Common myeloid progenitor, CD34-positive (primary cell): ENCODE measurements at regions not wholly inside any gene's neighbourhood (a gene's known extent, or its start where the extent isn't known, plus 50 kb on each side); places are given as distances from the start of the nearest gene placed in this dataset.

Experiments used
- CTCF ChIA-PET: fragments of 350-600 bp; sonication (Branson Sonifier 250); formaldehyde crosslinking; loops from one replicate; lab custom pipeline; 2021; ENCODE audit warnings: antibody characterized with exemption; lab: Charles Lee
- POLR2A ChIA-PET: fragments of 350-600 bp; sonication (Branson Sonifier 250); formaldehyde crosslinking; loops from one replicate; lab custom pipeline; 2021; ENCODE audit warnings: antibody characterized with exemption; lab: Charles Lee
- DNase-seq, 3 donors: peaks; one replicate each; pipeline versions ENCODE4 v3.0.0 to v3.0.0-alpha.2; 2013
- H3K27ac ChIP-seq, 2 experiments: 1 replicate in 1 of 2; 2 replicates in 1 of 2; pipeline ENCODE4 v1.7.0; 2013; ENCODE audit warnings: inconsistent platforms in 2 of 2, low read length in 2 of 2, mild to moderate bottlenecking in 2 of 2, low read depth in 1 of 2, moderate library complexity in 1 of 2; ENCODE audit not compliant: severe bottlenecking in 2 of 2, insufficient read depth in 1 of 2, poor library complexity in 1 of 2
- H3K27me3 ChIP-seq, 5 experiments: replicated peaks in 2 of 5; 1 replicate in 3 of 5; 2 replicates in 2 of 5; pipeline versions ENCODE4 v1.6.1 to v1.7.0; 2013; ENCODE audit warnings: low read length in 4 of 5, mild to moderate bottlenecking in 2 of 5, moderate library complexity in 2 of 5, inconsistent platforms in 1 of 5; ENCODE audit not compliant: insufficient read depth in 5 of 5, control insufficient read depth in 4 of 5
- H3K36me3 ChIP-seq, 4 experiments: 1 replicate in 2 of 4; 2 replicates in 2 of 4; pipeline versions ENCODE4 v1.6.1 to v1.7.0; 2013; ENCODE audit warnings: low read length in 3 of 4, control low read depth in 1 of 4, mild to moderate bottlenecking in 1 of 4; ENCODE audit not compliant: control insufficient read depth in 4 of 4, insufficient read depth in 4 of 4
- H3K4me1 ChIP-seq, 4 experiments: 1 replicate in 3 of 4; 2 replicates in 1 of 4; pipeline versions ENCODE4 v1.6.1 to v1.7.1; 2013; ENCODE audit warnings: low read length in 3 of 4, mild to moderate bottlenecking in 3 of 4, control low read depth in 1 of 4, inconsistent platforms in 1 of 4, moderate library complexity in 1 of 4; ENCODE audit not compliant: control insufficient read depth in 4 of 4, insufficient read depth in 4 of 4; ENCODE audit errors: control extremely low read depth in 1 of 4
- H3K4me3 ChIP-seq, 7 experiments: 1 replicate in 4 of 7; 2 replicates in 3 of 7; pipeline versions ENCODE4 v1.5.1 to v1.7.0; 2013; ENCODE audit warnings: mild to moderate bottlenecking in 7 of 7, low read length in 6 of 7, moderate library complexity in 6 of 7, inconsistent platforms in 2 of 7, low read depth in 2 of 7, control low read depth in 1 of 7; ENCODE audit not compliant: insufficient read depth in 4 of 7, control insufficient read depth in 1 of 7; ENCODE audit errors: extremely low read depth in 1 of 7
- H3K9me3 ChIP-seq, 5 experiments: 1 replicate in 4 of 5; 2 replicates in 1 of 5; pipeline versions ENCODE4 v1.6.1 to v1.7.1; 2013; ENCODE audit warnings: low read length in 4 of 5, mild to moderate bottlenecking in 2 of 5, inconsistent platforms in 1 of 5, low read depth in 1 of 5, moderate library complexity in 1 of 5; ENCODE audit not compliant: control insufficient read depth in 4 of 5, insufficient read depth in 2 of 5; ENCODE audit errors: control extremely low read depth in 1 of 5
- WGBS: methylation state at CpG from one replicate; pipeline ENCODE4 v1.1.5; 2013; ENCODE audit not compliant: insufficient coverage; 5-methylcytosine and 5-hydroxymethylcytosine counted together

DNA sequence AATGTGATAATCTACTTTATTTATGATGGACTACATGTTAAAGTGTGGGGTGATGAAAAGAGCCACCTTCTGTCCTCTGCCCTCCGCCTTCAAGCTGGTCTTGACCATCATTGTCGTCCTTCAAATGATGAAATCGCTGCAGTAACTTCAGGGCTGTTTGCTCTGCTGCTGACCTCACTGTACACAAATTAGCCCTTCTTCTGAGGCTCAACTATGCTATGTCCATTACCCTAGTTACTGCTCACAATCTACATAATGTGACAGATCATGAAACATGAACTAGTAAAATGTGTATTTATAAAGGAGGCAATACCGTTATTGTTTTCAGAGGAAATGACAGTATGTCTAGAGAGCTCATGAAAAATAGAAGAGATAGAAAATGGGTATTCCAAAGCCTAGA is 145.9 kb downstream of the RFC3 start:
- no peaks in the 10 kb centered on the region for H3K27me3 ChIP-seq

DNA sequence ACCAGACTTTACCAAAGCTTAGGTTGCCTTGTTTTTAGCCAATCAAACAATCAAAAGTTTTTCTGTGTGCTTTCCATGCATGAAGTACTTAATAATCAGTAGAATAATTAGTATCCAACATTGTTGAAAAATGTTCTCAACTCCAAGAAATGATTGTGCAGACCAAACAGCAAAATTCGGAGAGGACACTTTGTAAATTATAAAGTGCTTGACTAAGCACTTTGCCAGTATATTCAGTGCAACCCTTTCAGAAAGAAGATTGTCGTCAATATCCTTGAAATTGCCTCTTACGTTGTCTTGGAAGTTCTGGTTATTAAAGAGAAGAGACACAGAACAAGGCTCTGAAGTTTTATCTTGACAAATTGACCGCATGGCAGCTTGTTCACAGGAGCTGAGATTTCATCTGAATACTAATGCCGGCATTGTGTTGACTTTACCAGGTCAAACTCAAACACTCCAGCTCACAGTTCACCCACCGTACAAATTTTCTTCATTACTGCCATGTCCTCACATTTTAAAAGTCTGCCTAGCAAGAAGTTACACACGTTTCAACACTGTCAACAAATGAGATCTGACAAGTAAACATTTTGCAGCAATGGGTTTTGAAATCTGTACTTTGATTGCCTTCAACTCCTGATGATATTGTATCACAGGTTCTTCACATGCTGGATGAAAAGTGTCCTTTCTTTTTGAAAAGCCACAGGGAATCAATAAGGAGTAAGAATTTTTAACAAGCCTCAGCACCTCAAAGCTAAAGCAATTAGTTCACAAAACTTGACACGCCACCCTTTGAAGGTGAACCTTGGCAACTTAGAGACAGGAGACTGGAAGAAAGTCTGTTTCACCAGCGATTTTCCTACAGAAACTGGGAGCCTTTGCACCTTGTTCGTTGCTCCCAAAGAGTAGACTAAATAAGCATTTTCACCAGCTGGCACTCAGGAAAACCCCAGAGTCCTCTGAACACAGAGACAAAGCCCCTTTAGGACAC is 150.9 kb downstream of the RFC3 start:
- 86% methylated on average over 9 of the region's 10 CpGs for WGBS
- H3K4me1 ChIP-seq, result no peaks in the 10 kb centered on the region
- no peak overlapping the region for H3K27ac ChIP-seq
- no peaks in the 10 kb centered on the region for H3K36me3 ChIP-seq
- DNase-seq, result no peak
- CTCF ChIA-PET, result no interaction called here
- no peaks in the 10 kb centered on the region for H3K9me3 ChIP-seq
- no peak overlapping the region for H3K4me3 ChIP-seq
- POLR2A ChIA-PET, result no interaction called here
- no peaks in the 10 kb centered on the region for H3K27me3 ChIP-seq

More for the DNA sequence above, 145.9 kb downstream of the RFC3 start:
- Histone ChIP-seq H3K9me3 (no peaks in the 10 kb centered on the region), H3K27ac (no peak overlapping the region), H3K4me1 (no peaks in the 10 kb centered on the region), H3K4me3 (no peak overlapping the region), H3K36me3 (no peaks in the 10 kb centered on the region)
- POLR2A ChIA-PET, result no interaction called here
- CTCF ChIA-PET, result no interaction called here
- DNase-seq, result no peak
- WGBS, result 100% methylated on average over 2 of the region's 4 CpGs

DNA sequence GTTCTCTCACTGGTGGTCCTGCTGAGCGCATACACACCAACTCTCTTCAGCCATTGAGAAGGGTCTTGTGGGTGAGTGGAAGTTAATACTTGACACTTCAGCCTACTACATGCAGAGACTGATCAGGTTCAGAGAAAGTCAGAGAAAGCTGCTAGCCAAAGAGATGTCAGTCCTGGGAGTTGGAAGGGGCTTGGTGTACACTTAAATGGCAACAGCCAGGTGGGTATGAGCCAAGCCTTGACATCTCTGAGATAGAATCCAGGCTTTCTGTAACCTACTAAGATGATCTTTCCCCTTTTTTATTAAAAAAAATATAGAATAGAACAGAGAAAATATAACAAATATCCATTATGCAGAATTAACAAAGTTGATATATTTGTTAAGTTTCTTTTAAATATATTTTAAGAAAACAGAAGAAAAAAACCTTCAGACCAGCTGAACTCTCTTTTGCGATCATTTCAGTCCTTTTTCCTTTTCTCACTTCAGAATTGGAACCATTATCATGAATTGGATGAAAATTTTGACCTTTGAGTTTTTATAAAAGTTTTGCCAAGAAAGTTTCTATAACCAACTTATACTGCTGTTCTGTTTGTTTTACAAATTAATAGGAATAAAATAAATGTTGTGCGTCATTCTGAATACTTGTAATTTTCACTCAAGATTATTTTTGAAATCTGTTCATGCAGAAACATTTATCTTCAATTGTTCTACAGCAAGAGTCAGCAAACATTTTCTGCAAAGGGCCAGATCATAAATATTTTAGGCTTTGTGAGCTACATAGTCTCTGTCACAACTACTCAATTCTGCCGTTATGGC is 153.0 kb downstream of the RFC3 start:
- H3K4me1 ChIP-seq, result no peaks in the 10 kb centered on the region
- ChIA-PET POLR2A (no interaction called here), CTCF (no interaction called here)
- WGBS, result 80% methylated on average over 1 of the region's 4 CpGs
- no peak for DNase-seq
- no peak overlapping the region for H3K27ac ChIP-seq
- no peaks in the 10 kb centered on the region for H3K9me3 ChIP-seq
- no peak overlapping the region for H3K4me3 ChIP-seq
- H3K36me3 ChIP-seq, result no peaks in the 10 kb centered on the region
- no peaks in the 10 kb centered on the region for H3K27me3 ChIP-seq

DNA sequence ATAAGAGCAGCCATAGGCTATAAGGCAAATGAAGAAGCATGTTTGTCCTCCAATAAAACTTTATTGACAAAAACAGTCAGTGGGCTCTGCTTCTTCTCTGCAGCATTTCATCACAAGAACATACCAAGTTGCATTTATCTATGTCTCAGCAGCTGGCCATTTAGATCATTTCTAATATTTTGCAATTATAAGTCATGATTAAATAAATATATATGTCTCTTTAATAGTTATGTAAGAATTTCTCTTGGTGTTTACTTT is 153.5 kb downstream of the RFC3 start:
- Histone ChIP-seq H3K36me3 (no peaks in the 10 kb centered on the region), H3K27ac (no peak overlapping the region), H3K4me1 (no peaks in the 10 kb centered on the region), H3K27me3 (no peaks in the 10 kb centered on the region), H3K9me3 (no peaks in the 10 kb centered on the region), H3K4me3 (no peak overlapping the region)
- ChIA-PET POLR2A (no interaction called here), CTCF (no interaction called here)
- DNase-seq, result no peak

DNA sequence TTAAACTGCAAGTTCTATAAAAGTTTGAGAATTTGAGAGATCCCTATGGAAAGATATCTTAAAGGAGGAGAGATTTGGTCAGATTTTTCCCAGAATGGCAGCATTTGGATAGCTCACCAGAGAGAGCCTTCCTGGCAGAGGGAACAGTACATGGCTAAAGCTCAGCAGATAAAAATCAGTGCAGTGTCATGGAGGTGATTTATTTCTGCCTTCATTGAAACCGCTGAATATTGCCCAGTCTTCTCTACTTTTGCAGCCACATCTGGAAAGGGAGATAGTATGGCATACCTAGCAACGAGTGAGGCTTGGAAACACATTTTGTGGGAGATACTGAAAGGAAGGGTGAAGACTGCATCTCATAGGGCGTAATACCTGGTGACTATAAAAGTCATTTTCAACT is 155.2 kb downstream of the RFC3 start:
- Histone ChIP-seq H3K27ac (no peak overlapping the region), H3K4me3 (no peak overlapping the region), H3K9me3 (no peaks in the 10 kb centered on the region), H3K36me3 (no peaks in the 10 kb centered on the region), H3K27me3 (no peaks in the 10 kb centered on the region), H3K4me1 (no peaks in the 10 kb centered on the region)
- ChIA-PET CTCF (no interaction called here), POLR2A (interaction anchor here (0.6 kb wide), 1 partner anchor 224 kb away, joined by 3 read pairs; no protein-coding TSS in a partner anchor)
- DNase-seq, result no peak
- WGBS, result 91% methylated on average over 1 of the region's 3 CpGs

DNA sequence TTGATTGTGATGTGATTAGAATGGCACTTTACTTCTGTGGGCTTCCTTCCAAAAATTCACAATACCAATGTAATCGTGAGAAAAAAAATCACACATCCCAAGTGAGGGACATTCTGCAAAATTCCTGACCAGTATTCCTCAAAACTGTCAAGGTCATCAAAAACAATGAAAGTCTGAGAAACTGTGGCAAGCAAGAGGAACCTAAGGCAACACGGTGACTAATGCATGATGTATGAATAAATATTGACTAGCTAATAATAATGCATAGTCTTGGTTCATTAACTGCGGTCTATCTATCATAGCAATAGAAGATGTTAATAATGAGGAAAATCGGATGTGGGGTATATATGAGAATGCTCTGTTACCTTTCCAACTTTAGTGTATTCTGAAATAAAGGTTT is 159.0 kb downstream of the RFC3 start:
- no peaks in the 10 kb centered on the region for H3K36me3 ChIP-seq
- ChIA-PET POLR2A (no interaction called here), CTCF (no interaction called here)
- no peaks in the 10 kb centered on the region for H3K4me1 ChIP-seq
- H3K27me3 ChIP-seq, result no peaks in the 10 kb centered on the region
- H3K27ac ChIP-seq, result no peak overlapping the region
- H3K4me3 ChIP-seq, result no peak overlapping the region
- 100% methylated on average over 1 of the region's 4 CpGs for WGBS
- no peak for DNase-seq
- H3K9me3 ChIP-seq, result peaks cover 0 to 2% (median 0%) of the 10 kb centered on the region in 5 experiments

GRCh38 chr13:33978653-33979052 is 160.7 kb downstream of the RFC3 start:
- H3K9me3 ChIP-seq, result peaks cover 0 to 2% (median 0%) of the 10 kb centered on the region in 5 experiments
- no peak for DNase-seq
- H3K4me3 ChIP-seq, result no peak overlapping the region
- H3K27ac ChIP-seq, result no peak overlapping the region
- POLR2A ChIA-PET, result no interaction called here
- no peaks in the 10 kb centered on the region for H3K27me3 ChIP-seq
- WGBS, result 96% methylated on average over 3 of the region's 3 CpGs
- no peaks in the 10 kb centered on the region for H3K4me1 ChIP-seq
- no peaks in the 10 kb centered on the region for H3K36me3 ChIP-seq
- CTCF ChIA-PET, result no interaction called here
